ENCODE measurements at regions not wholly inside any gene's neighbourhood (a gene's known extent, or its start where the extent isn't known, plus 50 kb on each side); places are given as distances from the start of the nearest gene placed in this dataset.

DNA sequence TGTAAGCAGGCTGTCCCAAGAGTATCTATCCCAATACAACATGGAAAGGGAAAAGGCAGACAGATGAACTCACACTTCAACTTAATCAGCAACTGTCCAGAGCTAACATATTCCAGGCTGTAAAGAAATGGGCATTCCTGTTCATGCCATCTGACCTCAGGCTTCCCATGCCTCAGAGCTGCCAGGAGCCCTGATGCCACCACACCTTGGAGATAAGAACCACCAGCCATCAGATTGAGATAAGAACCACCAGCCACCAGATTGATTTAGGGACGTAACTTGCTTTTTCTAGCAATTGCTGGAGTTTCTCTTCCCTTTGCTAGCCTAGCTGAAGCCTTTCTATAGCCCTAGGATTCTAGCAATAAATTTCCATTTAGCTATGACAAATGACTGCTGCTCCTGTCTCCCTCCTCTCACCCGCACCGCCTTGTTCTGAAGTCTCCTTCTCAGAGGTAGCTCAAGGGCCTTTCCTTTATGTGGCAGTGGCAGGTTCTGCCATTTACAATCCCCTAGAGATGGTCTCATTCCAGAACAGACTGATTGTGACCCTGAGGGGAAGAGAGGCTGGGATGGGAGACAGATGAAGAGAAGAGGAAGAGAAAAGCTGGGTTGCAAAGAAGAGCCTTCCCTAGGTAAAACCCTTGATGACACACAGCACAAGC lies 88.0 kb upstream of the CTTNBP2NL start:
- H3K4me3 ChIP-seq, result no peak overlapping the region
- H3K27me3 ChIP-seq (replicated peaks), result peaks cover 23% of the 10 kb centered on the region
- H3K36me3 ChIP-seq, result no peaks in the 10 kb centered on the region
- no peak for DNase-seq (ENCODE audit: low read depth in 1 of 2, low spot score in 2 of 2)
- no peaks in the 10 kb centered on the region for H3K9me3 ChIP-seq (replicated peaks)
- H3K27ac ChIP-seq, result no peak overlapping the region
- H3K4me1 ChIP-seq (replicated peaks), result no peaks in the 10 kb centered on the region

DNA sequence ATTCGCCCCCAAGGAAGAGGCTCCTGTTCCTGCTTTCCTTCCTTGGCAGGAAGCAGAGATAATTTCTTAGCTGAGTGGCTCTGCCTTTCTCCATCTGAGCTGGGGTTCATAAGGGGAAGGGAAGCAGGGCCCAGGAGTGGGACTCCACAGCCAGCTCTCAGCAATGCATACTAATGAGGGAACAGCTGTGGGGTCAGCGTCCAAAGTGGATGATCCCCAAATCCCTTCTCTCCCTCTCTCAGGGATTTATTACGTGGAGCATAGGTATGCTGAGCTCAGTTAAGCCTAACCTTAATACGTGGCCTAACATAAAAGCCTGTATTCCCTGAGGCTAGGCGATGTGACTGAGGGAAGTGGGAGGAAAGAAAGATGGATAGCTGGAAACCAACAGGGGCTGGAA lies 87.3 kb upstream of the CTTNBP2NL start:
- H3K27me3 ChIP-seq (replicated peaks), result peaks cover 23% of the 10 kb centered on the region
- H3K9me3 ChIP-seq (replicated peaks), result no peaks in the 10 kb centered on the region
- no peak for DNase-seq (ENCODE audit: low read depth in 1 of 2, low spot score in 2 of 2)
- no peak overlapping the region for H3K27ac ChIP-seq
- H3K4me1 ChIP-seq (replicated peaks), result no peaks in the 10 kb centered on the region
- no peak overlapping the region for H3K4me3 ChIP-seq
- no peaks in the 10 kb centered on the region for H3K36me3 ChIP-seq

DNA sequence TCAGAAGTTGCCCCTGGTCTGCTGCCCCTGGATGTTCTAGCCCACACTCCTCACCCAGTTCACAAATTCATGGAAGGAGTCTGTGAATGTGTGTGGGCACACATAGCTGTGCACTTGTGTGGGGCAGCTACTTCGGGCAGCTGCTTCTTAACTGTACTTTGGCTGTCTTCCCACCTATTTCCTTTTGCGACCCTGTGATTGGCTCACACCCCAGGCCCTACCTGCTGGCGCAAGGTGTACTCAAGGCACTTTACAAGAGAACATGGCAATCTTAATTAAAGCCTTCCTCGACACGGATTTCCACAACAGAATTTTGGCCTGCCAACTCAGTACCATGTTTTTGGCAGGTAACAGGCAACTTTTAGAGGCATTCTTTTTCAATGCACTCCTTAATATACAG lies 86.5 kb upstream of the CTTNBP2NL start:
- Histone ChIP-seq H3K36me3 (no peaks in the 10 kb centered on the region), H3K4me3 (no peak overlapping the region), H3K9me3 (replicated peaks) (no peaks in the 10 kb centered on the region), H3K27ac (no peak overlapping the region), H3K27me3 (replicated peaks) (peaks cover 23% of the 10 kb centered on the region), H3K4me1 (replicated peaks) (no peaks in the 10 kb centered on the region)
- no peak for DNase-seq (ENCODE audit: low read depth in 1 of 2, low spot score in 2 of 2)

DNA sequence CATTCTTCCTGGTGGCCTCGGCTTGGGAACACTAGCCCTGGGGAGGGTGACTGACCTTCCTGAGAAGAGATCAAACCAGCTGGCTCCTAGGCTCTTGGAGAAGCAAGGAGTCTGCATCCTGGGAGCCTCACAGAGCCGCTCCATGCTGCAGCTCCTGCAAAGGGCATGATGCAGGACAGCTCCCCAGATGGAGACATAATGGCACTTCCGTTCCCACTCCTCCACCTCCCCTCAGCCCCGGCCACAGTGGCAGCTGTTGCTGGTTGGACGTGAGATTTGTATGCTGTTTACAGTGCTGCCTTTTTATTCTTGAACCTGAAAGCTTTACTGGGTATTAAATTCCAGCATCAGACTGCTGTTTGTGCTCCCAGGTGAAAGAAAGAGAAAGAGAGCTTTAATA lies 83.7 kb upstream of the CTTNBP2NL start:
- Histone ChIP-seq H3K36me3 (no peaks in the 10 kb centered on the region), H3K4me1 (replicated peaks) (peaks cover 8% of the 10 kb centered on the region; the same call in 1 of the 2 replicates), H3K27ac (no peak overlapping the region), H3K4me3 (no peak overlapping the region), H3K27me3 (replicated peaks) (peaks cover 13% of the 10 kb centered on the region), H3K9me3 (replicated peaks) (no peaks in the 10 kb centered on the region)
- DNase-seq (ENCODE audit: low read depth in 1 of 2, low spot score in 2 of 2), result no peak

DNA sequence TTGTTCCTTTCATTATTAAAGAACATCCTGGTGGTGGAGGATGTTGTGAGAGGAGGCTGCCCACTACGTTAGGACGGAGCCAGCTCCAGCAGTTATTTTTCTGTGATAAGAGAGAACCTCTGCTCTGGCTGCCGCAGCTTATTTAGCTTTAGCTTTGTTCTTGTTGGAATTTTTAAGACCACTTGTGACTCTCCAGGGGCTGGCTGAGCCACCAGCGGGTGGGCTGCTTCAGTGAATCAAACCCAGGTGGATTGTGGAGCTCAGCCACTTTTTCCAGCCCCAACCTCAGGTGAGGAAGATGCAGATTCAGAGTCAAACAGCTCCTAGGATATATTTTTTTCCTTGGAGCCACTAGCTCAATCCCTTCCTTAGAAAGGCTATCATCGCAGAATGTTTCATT lies 83.1 kb upstream of the CTTNBP2NL start:
- peaks cover 14% of the 10 kb centered on the region for H3K4me1 ChIP-seq (replicated peaks)

DNA sequence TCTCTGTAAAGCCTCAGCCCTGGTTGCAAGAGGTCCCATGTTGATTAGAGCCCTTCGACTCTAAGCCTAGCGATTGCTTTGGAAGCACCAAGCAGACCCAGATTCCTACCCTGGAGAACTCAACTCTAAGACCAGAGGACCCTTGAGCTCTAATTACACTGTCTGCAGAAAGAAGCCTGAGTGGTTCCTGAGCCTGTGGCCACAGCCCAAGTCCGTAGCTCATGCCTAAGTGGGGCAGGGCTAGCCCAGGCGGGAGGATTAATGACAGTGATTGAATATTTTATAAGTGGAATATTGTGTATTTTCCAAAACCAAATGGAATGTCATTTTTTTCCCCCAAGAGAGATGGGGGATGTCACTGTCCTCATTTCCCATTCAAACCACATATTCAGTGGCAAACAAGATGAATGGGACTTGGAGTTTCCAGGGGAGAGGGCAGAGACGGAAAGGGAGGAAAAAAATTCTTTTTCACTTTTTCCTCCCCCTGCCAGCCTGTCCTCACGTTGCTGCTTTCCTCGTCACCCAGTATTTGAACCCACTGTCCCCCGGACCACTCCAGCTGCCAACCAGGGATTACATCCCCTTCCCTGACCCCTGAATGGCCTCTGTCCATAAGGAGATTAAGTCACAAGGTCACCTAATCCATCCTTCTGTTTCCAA lies 79.6 kb upstream of the CTTNBP2NL start:
- H3K27ac ChIP-seq, result no peak overlapping the region
- peak in 1 of 2 experiments; percentile 16 for DNase-seq (ENCODE audit: low read depth in 1 of 2, low spot score in 2 of 2)
- no peak overlapping the region for H3K4me3 ChIP-seq
- no peaks in the 10 kb centered on the region for H3K9me3 ChIP-seq (replicated peaks)
- peaks cover 17% of the 10 kb centered on the region for H3K4me1 ChIP-seq (replicated peaks)
- no peaks in the 10 kb centered on the region for H3K36me3 ChIP-seq
- H3K27me3 ChIP-seq (replicated peaks), result no peaks in the 10 kb centered on the region; the same call in 1 of the 2 replicates

More for the DNA sequence above, 83.1 kb upstream of the CTTNBP2NL start:
- Histone ChIP-seq H3K36me3 (no peaks in the 10 kb centered on the region), H3K27ac (no peak overlapping the region), H3K9me3 (replicated peaks) (no peaks in the 10 kb centered on the region), H3K4me3 (no peak overlapping the region), H3K27me3 (replicated peaks) (peaks cover 7% of the 10 kb centered on the region)
- DNase-seq (ENCODE audit: low read depth in 1 of 2, low spot score in 2 of 2), result no peak

DNA sequence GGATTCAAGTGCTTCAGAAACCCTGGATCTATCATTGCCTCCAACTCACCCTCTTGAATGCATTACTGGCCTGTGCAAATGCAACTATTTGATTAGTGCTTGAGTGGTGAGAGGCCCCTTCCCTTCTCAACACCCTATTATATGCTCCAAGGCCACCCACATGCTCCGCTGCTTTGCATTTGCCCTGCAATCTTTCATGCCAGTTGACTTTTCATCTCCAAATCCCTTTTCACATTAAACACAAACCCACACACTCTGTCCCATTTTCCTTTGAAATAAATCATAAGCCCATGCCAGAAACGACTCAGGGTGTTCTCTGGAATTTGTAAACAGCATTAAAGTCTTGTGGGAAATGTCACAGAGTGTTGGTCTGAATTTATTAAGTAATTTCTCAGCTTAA lies 78.9 kb upstream of the CTTNBP2NL start:
- H3K4me1 ChIP-seq (replicated peaks), result peaks cover 17% of the 10 kb centered on the region
- H3K4me3 ChIP-seq, result no peak overlapping the region
- DNase-seq (ENCODE audit: low read depth in 1 of 2, low spot score in 2 of 2), result peak; percentile 40 to 45
- H3K27ac ChIP-seq, result no peak overlapping the region
- H3K27me3 ChIP-seq (replicated peaks), result no peaks in the 10 kb centered on the region; the same call in 1 of the 2 replicates
- no peaks in the 10 kb centered on the region for H3K9me3 ChIP-seq (replicated peaks)
- H3K36me3 ChIP-seq, result no peaks in the 10 kb centered on the region

DNA sequence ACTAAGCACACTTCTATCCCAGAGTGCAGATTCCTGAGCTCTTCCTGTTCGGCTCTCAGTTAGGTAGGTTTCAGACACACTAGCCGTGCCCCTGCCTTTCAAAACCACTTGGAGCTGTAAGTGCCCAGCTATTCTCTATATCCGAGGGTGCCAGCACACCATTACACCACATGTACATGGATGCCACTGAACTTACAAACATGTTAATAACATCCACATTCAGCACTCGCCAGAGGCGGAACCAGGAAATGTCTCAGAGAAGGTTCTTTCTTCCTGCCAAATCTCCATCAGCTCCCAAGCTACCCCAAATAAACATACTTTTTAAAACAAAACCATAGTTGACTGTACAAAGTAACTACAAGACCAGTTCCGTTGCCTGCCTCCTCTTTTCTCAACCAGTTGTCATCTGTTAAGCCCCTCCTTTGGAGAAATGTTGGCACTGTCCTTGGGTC lies 78.4 kb upstream of the CTTNBP2NL start:
- Histone ChIP-seq H3K27me3 (replicated peaks) (peaks cover 1% of the 10 kb centered on the region; the same call in 1 of the 2 replicates), H3K27ac (no peak overlapping the region), H3K4me1 (replicated peaks) (peaks cover 17% of the 10 kb centered on the region), H3K4me3 (no peak overlapping the region), H3K36me3 (no peaks in the 10 kb centered on the region), H3K9me3 (replicated peaks) (no peaks in the 10 kb centered on the region)
- no peak for DNase-seq (ENCODE audit: low read depth in 1 of 2, low spot score in 2 of 2)

DNA sequence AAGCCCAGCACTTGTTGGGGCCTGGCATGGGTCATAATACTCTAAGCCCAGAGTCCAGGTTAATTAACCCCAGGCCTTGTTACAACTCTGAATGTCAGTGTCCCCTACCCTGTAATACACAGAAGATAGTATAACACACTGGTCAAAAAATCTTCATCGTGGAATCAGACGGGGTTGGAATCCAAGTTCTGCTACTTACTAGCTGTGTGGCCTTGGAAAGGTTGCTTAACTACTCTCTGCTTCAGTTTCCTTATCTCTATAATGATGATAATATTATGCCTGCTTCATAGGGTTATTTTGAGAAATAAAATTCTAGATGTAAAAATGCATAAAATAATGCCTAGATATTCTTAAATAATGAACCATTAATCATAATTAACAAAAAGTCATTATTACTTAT lies 77.8 kb upstream of the CTTNBP2NL start:
- H3K9me3 ChIP-seq (replicated peaks), result no peaks in the 10 kb centered on the region
- H3K4me3 ChIP-seq, result no peak overlapping the region
- peaks cover 3% of the 10 kb centered on the region; the same call in 1 of the 2 replicates for H3K27me3 ChIP-seq (replicated peaks)
- H3K4me1 ChIP-seq (replicated peaks), result peaks cover 17% of the 10 kb centered on the region
- DNase-seq (ENCODE audit: low read depth in 1 of 2, low spot score in 2 of 2), result no peak
- no peak overlapping the region for H3K27ac ChIP-seq
- no peaks in the 10 kb centered on the region for H3K36me3 ChIP-seq

DNA sequence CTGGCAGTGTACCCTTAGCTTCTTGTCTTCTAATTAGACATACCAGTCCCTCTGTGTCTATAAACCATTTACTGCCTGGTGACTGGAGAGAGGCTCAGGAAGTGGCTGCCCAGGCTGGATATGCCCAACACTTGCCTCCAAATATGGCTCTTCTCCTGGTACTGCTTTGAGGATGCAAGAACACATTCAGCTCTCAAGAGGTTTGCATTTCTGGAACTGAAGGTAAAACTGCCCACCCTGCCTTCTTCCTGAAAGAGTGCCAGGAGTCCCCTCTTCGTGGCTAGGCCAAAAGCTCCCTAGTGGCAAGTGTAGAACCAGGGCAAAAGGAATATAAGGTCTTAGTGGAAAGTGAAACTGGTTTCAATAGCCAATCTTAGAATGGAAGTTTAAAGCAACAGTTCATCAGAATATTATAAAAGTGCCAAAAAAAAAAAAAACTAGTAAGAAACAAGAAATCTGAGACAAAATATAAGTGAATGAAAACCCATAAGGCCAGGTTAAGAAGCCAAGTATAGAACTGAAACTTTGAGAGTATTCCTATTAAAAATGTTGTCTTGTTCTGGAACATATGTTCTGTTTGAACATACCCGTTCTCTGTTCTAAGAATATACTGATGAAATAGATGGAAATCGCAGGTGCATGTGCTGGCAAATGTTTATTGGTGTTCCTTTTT lies 77.2 kb upstream of the CTTNBP2NL start:
- no peak for DNase-seq (ENCODE audit: low read depth in 1 of 2, low spot score in 2 of 2)
- H3K4me1 ChIP-seq (replicated peaks), result peaks cover 17% of the 10 kb centered on the region
- H3K27ac ChIP-seq, result no peak overlapping the region
- no peaks in the 10 kb centered on the region for H3K36me3 ChIP-seq
- H3K9me3 ChIP-seq (replicated peaks), result no peaks in the 10 kb centered on the region
- peaks cover 3% of the 10 kb centered on the region for H3K27me3 ChIP-seq (replicated peaks)
- H3K4me3 ChIP-seq, result no peak overlapping the region

DNA sequence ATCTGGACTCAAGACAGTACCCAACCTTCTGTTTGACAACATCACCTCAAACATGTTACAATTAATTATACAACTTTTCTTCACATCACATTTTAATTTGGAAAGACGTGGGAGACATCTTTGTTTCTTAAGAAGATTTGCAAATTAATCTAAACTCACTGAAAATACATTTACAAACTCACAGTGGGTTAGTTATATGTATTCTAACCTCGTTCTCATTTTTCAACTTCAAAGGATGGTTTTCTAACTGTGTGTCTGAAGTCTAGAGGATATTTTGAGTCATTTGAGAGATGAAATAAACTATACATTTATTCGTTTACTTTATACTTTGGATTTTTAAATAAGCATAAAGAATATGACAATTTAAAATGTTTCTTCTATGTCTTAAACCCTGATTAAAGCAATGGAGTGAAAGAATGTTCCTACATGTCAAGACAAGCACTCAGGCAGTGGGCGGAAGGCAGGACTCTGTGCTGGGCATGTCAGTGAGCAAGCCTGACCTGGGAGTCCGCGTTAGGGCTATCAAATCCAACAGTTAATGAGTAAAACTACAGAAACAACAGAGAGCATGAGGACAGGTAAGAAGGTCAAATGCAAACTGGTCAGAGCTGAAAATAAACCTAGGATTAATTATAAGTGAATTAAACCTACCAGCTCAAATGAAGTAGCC lies 76.5 kb upstream of the CTTNBP2NL start:
- no peak for DNase-seq (ENCODE audit: low read depth in 1 of 2, low spot score in 2 of 2)
- Histone ChIP-seq H3K27ac (no peak overlapping the region), H3K36me3 (no peaks in the 10 kb centered on the region), H3K4me3 (no peak overlapping the region), H3K9me3 (replicated peaks) (no peaks in the 10 kb centered on the region), H3K27me3 (replicated peaks) (peaks cover 3% of the 10 kb centered on the region), H3K4me1 (replicated peaks) (peaks cover 17% of the 10 kb centered on the region)

DNA sequence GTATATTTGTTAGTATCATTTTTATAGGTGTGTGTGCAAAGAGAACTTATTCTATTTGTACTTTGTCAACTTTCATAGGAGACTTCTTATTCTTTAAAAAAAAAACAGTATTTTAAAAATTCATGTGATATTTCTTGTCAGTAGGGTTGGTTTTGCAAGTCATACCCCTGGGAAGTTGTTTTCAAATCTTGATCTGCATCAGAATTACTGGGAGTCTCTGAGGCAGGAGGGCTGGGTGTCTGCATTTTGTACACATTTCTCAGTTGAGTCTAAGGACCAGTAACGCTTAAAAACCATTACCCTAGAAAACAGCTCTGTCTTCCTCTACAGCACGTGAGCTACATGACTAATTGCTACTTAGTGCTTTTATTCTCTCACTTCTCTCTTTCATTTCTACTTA lies 76.0 kb upstream of the CTTNBP2NL start:
- no peak overlapping the region for H3K27ac ChIP-seq
- H3K4me3 ChIP-seq, result no peak overlapping the region
- DNase-seq (ENCODE audit: low read depth in 1 of 2, low spot score in 2 of 2), result no peak
- no peaks in the 10 kb centered on the region for H3K9me3 ChIP-seq (replicated peaks)
- peaks cover 3% of the 10 kb centered on the region for H3K27me3 ChIP-seq (replicated peaks)
- no peaks in the 10 kb centered on the region for H3K36me3 ChIP-seq
- peaks cover 17% of the 10 kb centered on the region for H3K4me1 ChIP-seq (replicated peaks)

DNA sequence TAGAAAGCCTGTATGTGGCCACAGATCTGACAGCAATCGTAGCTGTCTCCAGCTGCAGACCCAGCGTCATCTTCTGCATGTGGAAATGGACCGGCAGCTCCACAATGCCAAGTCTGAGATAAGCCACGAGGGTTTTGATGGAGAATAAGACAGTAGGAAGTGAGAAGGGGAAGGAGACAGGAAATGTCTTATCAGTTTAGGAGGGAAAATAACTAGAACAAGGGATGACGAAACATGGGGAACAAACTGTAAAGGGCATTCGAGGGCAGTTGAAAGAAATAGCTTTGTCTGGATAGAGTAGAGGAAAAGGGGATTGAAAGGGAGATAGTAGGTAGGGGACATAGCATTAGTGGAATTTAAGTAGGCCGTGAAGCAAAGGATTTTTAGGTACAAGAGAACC lies 74.0 kb upstream of the CTTNBP2NL start:
- Histone ChIP-seq H3K27ac (no peak overlapping the region), H3K9me3 (replicated peaks) (no peaks in the 10 kb centered on the region), H3K4me3 (no peak overlapping the region), H3K27me3 (replicated peaks) (peaks cover 3% of the 10 kb centered on the region), H3K36me3 (no peaks in the 10 kb centered on the region), H3K4me1 (replicated peaks) (peaks cover 10% of the 10 kb centered on the region)
- DNase-seq (ENCODE audit: low read depth in 1 of 2, low spot score in 2 of 2), result no peak
